HEK293 (cell line): ENCODE measurements at regions not wholly inside any gene's neighbourhood (a gene's known extent, or its start where the extent isn't known, plus 50 kb on each side); places are given as distances from the start of the nearest gene placed in this dataset.

Experiments
- CTCF ChIA-PET: fragments of 350-600 bp; formaldehyde crosslinking; extraction: SDS; loops from one replicate; lab custom pipeline; 2021; ENCODE audit warnings: antibody characterized with exemption; lab: Yijun Ruan, JAX
- POLR2A ChIA-PET: fragments of 300-600 bp; formaldehyde crosslinking; extraction: SDS; loops from one replicate; lab custom pipeline; 2020; ENCODE audit warnings: antibody characterized with exemption, inconsistent platforms; lab: Yijun Ruan, JAX
- H3K27ac ChIP-seq: fragments of 200-500 bp; sonication (Bioruptor generic); 2 replicates; pipeline ENCODE4 v1.5.1; 2014; ENCODE audit warnings: low read depth, low read length, control low read depth, inconsistent platforms; ENCODE audit errors: extremely low read depth
- H3K36me3 ChIP-seq, 2 experiments: fragments of 200-500 bp in 1 of 2; sonication (Bioruptor generic) in 1 of 2; 1 replicate in 1 of 2; 2 replicates in 1 of 2; pipeline ENCODE4 v1.5.1; 2014 to 2017; ENCODE audit warnings: inconsistent platforms in 2 of 2, low read length in 2 of 2; ENCODE audit not compliant: control insufficient read depth in 2 of 2, insufficient read depth in 1 of 2
- H3K4me1 ChIP-seq: fragments of 200-500 bp; sonication (Bioruptor generic); 2 replicates; pipeline ENCODE4 v1.5.1; 2014; ENCODE audit warnings: mild to moderate bottlenecking, low read length, inconsistent platforms; ENCODE audit not compliant: control insufficient read depth, insufficient read depth
- H3K4me3 ChIP-seq: 2 replicates; pipeline ENCODE4 v1.5.1; 2011; ENCODE audit warnings: low read depth, mild to moderate bottlenecking, control low read depth, low read length, moderate library complexity
- H3K9me3 ChIP-seq: fragments of 200-500 bp; sonication (Bioruptor generic); 2 replicates; pipeline ENCODE4 v1.5.1; 2014; ENCODE audit warnings: low read depth, low read length, inconsistent platforms; ENCODE audit not compliant: control insufficient read depth, insufficient read depth
- AEBP2 ChIP-seq: fragments of 450-650 bp; formaldehyde crosslinking; IDR thresholded peaks from 2 replicates; pipeline ENCODE4 v1.5.1; 2016; ENCODE audit warnings: missing biosample characterization, missing genetic modification characterization, borderline replicate concordance
- BCL11A ChIP-seq: fragments of 450-650 bp; formaldehyde crosslinking; IDR thresholded peaks from 2 replicates; pipeline ENCODE4 v1.5.1; 2016; ENCODE audit warnings: low read depth, missing biosample characterization, missing genetic modification characterization
- RBAK ChIP-seq: fragments of 450-650 bp; formaldehyde crosslinking; IDR thresholded peaks from 2 replicates; pipeline ENCODE4 v1.5.1; 2016; ENCODE audit warnings: missing biosample characterization, missing genetic modification characterization
- REPIN1 ChIP-seq: fragments of 450-650 bp; formaldehyde crosslinking; IDR thresholded peaks from 2 replicates; pipeline ENCODE4 v1.5.1; 2017; ENCODE audit warnings: missing biosample characterization, missing genetic modification characterization, low read depth
- SALL2 ChIP-seq: fragments of 450-650 bp; formaldehyde crosslinking; IDR thresholded peaks from 2 replicates; pipeline ENCODE4 v1.5.0; 2017; ENCODE audit warnings: missing biosample characterization, mild to moderate bottlenecking, missing genetic modification characterization, borderline replicate concordance
- SCRT2 ChIP-seq: fragments of 450-650 bp; formaldehyde crosslinking; IDR thresholded peaks from 2 replicates; pipeline ENCODE4 v1.5.1; 2016; ENCODE audit warnings: missing biosample characterization, missing genetic modification characterization
- ZFP3 ChIP-seq: fragments of 450-650 bp; formaldehyde crosslinking; IDR thresholded peaks from 2 replicates; pipeline ENCODE4 v1.5.1; 2016; ENCODE audit warnings: low read depth, missing biosample characterization, missing genetic modification characterization
- ZNF133 ChIP-seq: fragments of 450-650 bp; formaldehyde crosslinking; IDR thresholded peaks from 2 replicates; pipeline ENCODE4 v1.5.1; 2016; ENCODE audit warnings: missing biosample characterization, missing genetic modification characterization
- ZNF140 ChIP-seq: fragments of 450-650 bp; formaldehyde crosslinking; IDR thresholded peaks from 2 replicates; pipeline ENCODE4 v1.5.1; 2016; ENCODE audit warnings: missing biosample characterization, missing genetic modification characterization
- ZNF148 ChIP-seq: fragments of 450-650 bp; formaldehyde crosslinking; IDR thresholded peaks from 2 replicates; pipeline ENCODE4 v1.5.0; 2017; ENCODE audit warnings: missing biosample characterization, missing genetic modification characterization, borderline replicate concordance
- ZNF16 ChIP-seq: fragments of 450-650 bp; formaldehyde crosslinking; IDR thresholded peaks from 2 replicates; pipeline ENCODE4 v1.5.1; 2016; ENCODE audit warnings: low read depth, missing biosample characterization, missing genetic modification characterization
- ZNF169 ChIP-seq: fragments of 450-650 bp; formaldehyde crosslinking; IDR thresholded peaks from 2 replicates; pipeline ENCODE4 v1.5.1; 2016; ENCODE audit warnings: missing biosample characterization, missing genetic modification characterization
- ZNF19 ChIP-seq: fragments of 450-650 bp; formaldehyde crosslinking; IDR thresholded peaks from 2 replicates; pipeline ENCODE4; 2016; ENCODE audit warnings: missing biosample characterization, missing genetic modification characterization, low read depth
- ZNF223 ChIP-seq: fragments of 450-650 bp; formaldehyde crosslinking; IDR thresholded peaks from 2 replicates; pipeline ENCODE4 v1.5.1; 2016; ENCODE audit warnings: missing biosample characterization, missing genetic modification characterization
- ZNF23 ChIP-seq: fragments of 450-650 bp; formaldehyde crosslinking; IDR thresholded peaks from 2 replicates; pipeline ENCODE4 v1.5.1; 2016; ENCODE audit warnings: missing biosample characterization, missing genetic modification characterization, borderline replicate concordance
- ZNF248 ChIP-seq: fragments of 450-650 bp; formaldehyde crosslinking; IDR thresholded peaks from 2 replicates; pipeline ENCODE4 v1.5.1; 2017; ENCODE audit warnings: missing biosample characterization, missing genetic modification characterization
- ZNF266 ChIP-seq: fragments of 450-650 bp; formaldehyde crosslinking; IDR thresholded peaks from 2 replicates; pipeline ENCODE4 v1.5.1; 2016; ENCODE audit warnings: missing biosample characterization, missing genetic modification characterization, low read depth
- ZNF292 ChIP-seq: fragments of 450-650 bp; formaldehyde crosslinking; IDR thresholded peaks from 2 replicates; pipeline ENCODE4 v1.5.1; 2016; ENCODE audit warnings: low read depth, missing biosample characterization, missing genetic modification characterization, borderline replicate concordance
- ZNF394 ChIP-seq: fragments of 450-650 bp; formaldehyde crosslinking; IDR thresholded peaks from 2 replicates; pipeline ENCODE4 v1.5.1; 2016; ENCODE audit warnings: missing biosample characterization, missing genetic modification characterization, mild to moderate bottlenecking, moderate library complexity, borderline replicate concordance
- ZNF510 ChIP-seq: fragments of 450-650 bp; formaldehyde crosslinking; IDR thresholded peaks from 2 replicates; pipeline ENCODE4 v1.5.1; 2018; ENCODE audit warnings: mild to moderate bottlenecking, missing genetic modification characterization, missing biosample characterization; ENCODE audit not compliant: insufficient replicate concordance
- ZNF530 ChIP-seq: fragments of 450-650 bp; formaldehyde crosslinking; IDR thresholded peaks from 2 replicates; pipeline ENCODE4 v1.5.1; 2016; ENCODE audit warnings: low read depth, missing biosample characterization, missing genetic modification characterization
- ZNF560 ChIP-seq: fragments of 450-650 bp; formaldehyde crosslinking; IDR thresholded peaks from 2 replicates; pipeline ENCODE4 v1.5.1; 2017; ENCODE audit warnings: missing biosample characterization, missing genetic modification characterization, borderline replicate concordance
- ZNF623 ChIP-seq: fragments of 450-650 bp; formaldehyde crosslinking; IDR thresholded peaks from 2 replicates; pipeline ENCODE4 v1.5.1; 2016; ENCODE audit warnings: missing biosample characterization, missing genetic modification characterization
- ZNF664 ChIP-seq: fragments of 450-650 bp; formaldehyde crosslinking; IDR thresholded peaks from 2 replicates; pipeline ENCODE4 v1.5.1; 2016; ENCODE audit warnings: missing biosample characterization, missing genetic modification characterization
- ZNF707 ChIP-seq: fragments of 450-650 bp; formaldehyde crosslinking; IDR thresholded peaks from 2 replicates; pipeline ENCODE4 v1.5.1; 2016; ENCODE audit warnings: missing biosample characterization, missing genetic modification characterization
- ZNF747 ChIP-seq: fragments of 450-650 bp; formaldehyde crosslinking; IDR thresholded peaks from 2 replicates; pipeline ENCODE4 v1.5.1; 2016; ENCODE audit warnings: missing biosample characterization, missing genetic modification characterization

GRCh38 chr14:39877577-39878190, 445.5 kb upstream of the FBXO33 start:
- no peak overlapping the region for H3K4me3 ChIP-seq
- POLR2A ChIA-PET, result no interaction called here
- H3K36me3 ChIP-seq, result no peaks in the 10 kb centered on the region
- no peak overlapping the region for H3K27ac ChIP-seq
- no peaks in the 10 kb centered on the region for H3K9me3 ChIP-seq
- no peaks in the 10 kb centered on the region for H3K4me1 ChIP-seq
- TF ChIP-seq ZNF510 (tag by site-specific recombination) (no peak), ZNF707 (tag by site-specific recombination) (no peak), ZNF292 (tag by site-specific recombination) (no peak), ZFP3 (tag by site-specific recombination) (no peak), SCRT2 (tag by site-specific recombination) (no peak), ZNF664 (tag by site-specific recombination) (no peak), ZNF560 (no peak)
- CTCF ChIA-PET, result no interaction called here

- ChIA-PET POLR2A (no interaction called here), CTCF (no interaction called here)
- H3K9me3 ChIP-seq, result no peaks in the 10 kb centered on the region
- no peak overlapping the region for H3K27ac ChIP-seq
- no peaks in the 10 kb centered on the region for H3K36me3 ChIP-seq
- H3K4me3 ChIP-seq, result no peak overlapping the region
- no peak for TF ChIP-seq ZNF530 (tag by site-specific recombination)
- TF ChIP-seq ZNF747 (tag by site-specific recombination), result no peak
- no peak for TF ChIP-seq ZNF266 (tag by site-specific recombination)
- no peak for TF ChIP-seq ZNF133 (tag by site-specific recombination)
- no peak for TF ChIP-seq ZNF16 (tag by site-specific recombination)
- TF ChIP-seq BCL11A, result no peak
- no peak for TF ChIP-seq ZNF19 (tag by site-specific recombination)
- no peak for TF ChIP-seq REPIN1 (tag by site-specific recombination)
- TF ChIP-seq ZNF623, result no peak
- TF ChIP-seq ZNF394 (tag by site-specific recombination), result no peak
- no peak for TF ChIP-seq AEBP2
- TF ChIP-seq ZNF169 (tag by site-specific recombination), result no peak
- no peak for TF ChIP-seq ZNF140 (tag by site-specific recombination)
- TF ChIP-seq ZNF148 (tag by site-specific recombination), result no peak
- TF ChIP-seq RBAK (tag by site-specific recombination), result no peak
- no peak for TF ChIP-seq ZNF23 (tag by site-specific recombination)
- no peak for TF ChIP-seq ZNF248 (tag by site-specific recombination)
- no peak for TF ChIP-seq SALL2
- no peak for TF ChIP-seq ZNF223 (tag by site-specific recombination)
- TF ChIP-seq, all 188 proteins: peak for 0
- no peaks in the 10 kb centered on the region for H3K4me1 ChIP-seq
These were observed 444.7 kb upstream of the FBXO33 start for GRCh38 chr14:39876916-39877315.
